ENCODE measurements at regions not wholly inside any gene's neighbourhood (a gene's known extent, or its start where the extent isn't known, plus 50 kb on each side); places are given as distances from the start of the nearest gene placed in this dataset.

DNA sequence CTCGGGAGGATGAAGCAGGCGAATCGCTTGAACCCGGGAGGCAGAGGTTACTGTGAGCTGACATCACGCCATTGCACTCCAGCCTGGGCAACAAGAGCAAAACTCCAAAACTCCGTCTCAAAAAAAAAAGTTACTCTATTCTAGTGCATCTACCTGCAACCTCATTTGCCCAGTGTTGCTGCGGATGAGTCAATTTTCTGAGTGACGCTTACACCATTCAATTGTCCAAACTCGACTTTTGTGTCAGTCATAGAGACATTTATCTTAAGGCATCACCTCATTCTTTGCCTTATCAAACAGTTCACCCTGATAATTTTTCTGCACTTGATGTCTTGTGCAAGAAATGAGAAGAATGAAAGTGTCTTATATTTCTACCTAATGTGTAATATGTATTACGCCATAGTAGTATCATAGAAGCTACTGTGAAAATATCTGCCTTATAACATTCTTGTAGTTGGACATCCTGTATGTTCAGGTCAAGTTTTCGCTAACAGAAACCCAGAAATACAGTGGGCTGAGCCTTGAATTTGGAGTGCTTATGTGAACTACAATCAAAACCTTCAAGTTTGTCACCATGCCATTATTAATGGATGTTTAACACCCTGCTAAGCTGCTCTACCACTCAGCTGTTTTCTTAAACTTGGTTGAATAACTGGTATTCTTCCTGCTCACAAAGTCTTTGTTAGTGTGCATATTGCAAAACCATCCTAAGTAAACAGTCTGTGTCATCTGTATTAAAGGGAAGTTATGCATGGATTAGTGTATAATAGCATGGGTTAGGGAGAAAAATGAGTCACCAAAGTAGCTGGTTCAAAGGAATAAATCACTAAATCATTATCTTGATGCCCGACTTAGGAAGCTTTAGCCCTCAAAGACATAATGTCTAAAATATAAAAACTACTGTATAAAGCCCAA, 531.0 kb upstream of the NR2F2 start:
- TF ChIP-seq YY1 (IDR thresholded peaks at IDR 0.05; ENCODE audit: insufficient read depth, insufficient read length) (no peak), SUZ12 (IDR thresholded peaks at IDR 0.05; ENCODE audit: extremely low read depth, insufficient read depth, insufficient read length) (no peak)
